B cell (primary cell): ENCODE measurements at regions not wholly inside any gene's neighbourhood (a gene's known extent, or its start where the extent isn't known, plus 50 kb on each side); places are given as distances from the start of the nearest gene placed in this dataset.

Source experiments
- EZH2 ChIP-seq: IDR thresholded peaks from 2 replicates; pipeline ENCODE4 v1.6.1; 2012; ENCODE audit warnings: borderline replicate concordance, low read depth, mild to moderate bottlenecking, moderate library complexity, low read length; ENCODE audit not compliant: insufficient read depth, poor library complexity, severe bottlenecking
- TF ChIP-seq, protein P1 (sequence below): fragments of 200-600 bp; IDR thresholded peaks from one replicate; pipeline ENCODE4 v1.8.0; 2022; ENCODE audit warnings: antibody characterized with exemption, mild to moderate bottlenecking

DNA sequence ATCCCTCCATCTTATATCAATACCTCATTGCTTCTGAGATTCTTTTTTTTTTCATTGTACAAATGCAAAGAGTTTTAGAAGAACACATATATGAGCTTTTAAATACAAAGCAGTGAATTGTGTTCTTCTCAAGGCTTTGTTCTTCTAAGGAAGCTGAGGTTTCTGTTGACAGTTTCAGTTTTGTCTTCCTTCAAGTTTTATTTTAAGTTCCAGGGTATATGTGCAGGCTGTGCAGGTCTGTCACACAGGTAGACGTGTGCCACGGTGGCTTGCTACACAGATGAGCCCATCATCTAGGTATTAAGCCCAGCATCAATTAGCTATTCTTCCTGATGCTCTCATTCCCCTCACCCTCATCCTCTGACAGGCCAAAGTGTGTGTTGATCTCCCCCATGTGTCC, 201.2 kb upstream of the DIPK2B start:
- TF ChIP-seq EZH2: no peak
- TF ChIP-seq, protein P1, sequence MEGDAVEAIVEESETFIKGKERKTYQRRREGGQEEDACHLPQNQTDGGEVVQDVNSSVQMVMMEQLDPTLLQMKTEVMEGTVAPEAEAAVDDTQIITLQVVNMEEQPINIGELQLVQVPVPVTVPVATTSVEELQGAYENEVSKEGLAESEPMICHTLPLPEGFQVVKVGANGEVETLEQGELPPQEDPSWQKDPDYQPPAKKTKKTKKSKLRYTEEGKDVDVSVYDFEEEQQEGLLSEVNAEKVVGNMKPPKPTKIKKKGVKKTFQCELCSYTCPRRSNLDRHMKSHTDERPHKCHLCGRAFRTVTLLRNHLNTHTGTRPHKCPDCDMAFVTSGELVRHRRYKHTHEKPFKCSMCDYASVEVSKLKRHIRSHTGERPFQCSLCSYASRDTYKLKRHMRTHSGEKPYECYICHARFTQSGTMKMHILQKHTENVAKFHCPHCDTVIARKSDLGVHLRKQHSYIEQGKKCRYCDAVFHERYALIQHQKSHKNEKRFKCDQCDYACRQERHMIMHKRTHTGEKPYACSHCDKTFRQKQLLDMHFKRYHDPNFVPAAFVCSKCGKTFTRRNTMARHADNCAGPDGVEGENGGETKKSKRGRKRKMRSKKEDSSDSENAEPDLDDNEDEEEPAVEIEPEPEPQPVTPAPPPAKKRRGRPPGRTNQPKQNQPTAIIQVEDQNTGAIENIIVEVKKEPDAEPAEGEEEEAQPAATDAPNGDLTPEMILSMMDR: no peak
